Esophagus mucosa (tissue), 1 donor: ENCODE measurements at regions not wholly inside any gene's neighbourhood (a gene's known extent, or its start where the extent isn't known, plus 50 kb on each side); places are given as distances from the start of the nearest gene placed in this dataset.

Experiments used
- ATAC-seq: fragments of 200-7000 bp; cut with Tn5 transposase; one replicate; pipeline ENCODE4 v1.9.1; 2020
- donor health status: DM: yes; HTN: yes; CAD: no.

DNA sequence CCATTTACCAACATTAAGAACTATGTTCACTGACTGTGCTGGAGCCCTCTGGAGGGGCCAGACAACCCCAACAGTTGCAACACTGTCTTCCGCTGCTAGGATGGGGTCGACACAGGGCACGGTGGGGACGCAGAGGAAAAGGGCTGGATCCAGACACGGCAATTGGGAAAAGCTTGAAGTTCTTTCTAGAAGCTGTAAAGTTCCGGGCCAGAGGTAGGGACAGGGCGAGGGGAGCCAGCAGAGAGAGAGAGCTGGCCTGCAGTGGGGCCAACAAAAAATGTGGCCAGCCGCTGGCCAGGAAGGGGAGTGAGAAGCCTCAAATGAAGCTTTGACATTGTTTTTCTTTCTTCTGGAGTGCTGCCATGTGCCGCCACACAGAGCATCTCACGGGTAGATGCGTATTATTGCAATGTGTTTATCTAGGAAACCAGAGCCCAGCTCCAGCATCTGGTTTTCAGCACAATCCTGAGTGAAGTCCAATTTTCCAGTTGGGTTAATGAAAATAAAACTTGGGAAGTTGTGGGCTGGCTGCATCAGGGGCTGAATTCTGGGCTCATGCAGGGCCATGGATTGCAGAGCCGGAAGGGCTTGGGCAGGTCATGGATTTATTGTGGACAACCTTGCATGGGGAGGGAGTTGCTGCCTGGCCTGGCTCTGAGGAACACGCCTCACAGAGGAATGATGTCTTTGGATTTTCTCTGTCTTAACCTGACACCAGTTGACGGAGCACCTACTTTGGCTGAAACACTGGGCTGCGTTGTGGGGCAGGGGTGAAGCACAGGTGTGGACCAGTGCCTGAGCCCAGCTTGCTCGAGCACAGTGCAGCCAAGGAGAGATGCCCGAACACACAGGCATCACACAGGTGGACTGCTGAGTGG is 67.6 kb upstream of the AMPD3 start:
- ATAC-seq = peak; percentile 58

DNA sequence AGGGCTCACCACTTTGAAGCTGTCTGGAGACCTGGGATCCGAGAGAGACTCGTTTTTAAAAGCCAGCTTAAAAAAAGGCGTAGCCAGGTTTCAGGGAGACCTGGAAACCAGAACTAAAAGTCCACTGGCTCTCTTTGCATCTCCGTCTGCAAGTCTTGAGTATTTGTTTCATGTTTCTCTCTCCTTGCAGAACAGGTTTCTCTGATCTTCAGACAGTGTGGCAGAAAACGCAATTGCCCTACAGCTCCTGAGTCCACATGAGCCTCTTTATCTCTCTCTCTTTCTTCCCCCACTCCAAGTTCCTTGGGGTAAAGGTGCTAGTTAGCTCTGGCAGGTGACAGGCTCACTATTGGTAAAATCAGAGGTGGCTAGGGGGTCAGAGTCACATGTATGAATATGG is 67.0 kb upstream of the AMPD3 start:
- ATAC-seq = peak; percentile 34

DNA sequence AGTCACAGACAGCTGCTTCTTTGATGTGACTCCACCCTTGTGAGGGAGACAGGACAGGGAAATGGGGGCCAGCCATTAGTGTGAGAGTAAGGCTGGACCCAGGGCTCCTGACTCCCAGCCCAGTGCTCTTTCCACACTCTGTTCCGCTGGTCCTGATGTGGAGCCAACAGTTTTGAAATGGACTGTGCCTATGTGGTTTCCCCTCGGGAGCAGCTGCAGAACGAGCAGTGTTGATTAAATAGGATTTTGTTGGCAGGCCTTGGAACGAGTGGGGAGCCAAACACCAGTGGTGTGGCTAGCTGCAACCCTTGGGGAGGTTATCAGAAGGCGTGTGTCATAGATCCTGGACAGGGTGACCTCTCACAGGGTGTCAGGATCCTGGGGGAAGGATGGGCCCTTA is 66.5 kb upstream of the AMPD3 start:
- ATAC-seq = no peak

DNA sequence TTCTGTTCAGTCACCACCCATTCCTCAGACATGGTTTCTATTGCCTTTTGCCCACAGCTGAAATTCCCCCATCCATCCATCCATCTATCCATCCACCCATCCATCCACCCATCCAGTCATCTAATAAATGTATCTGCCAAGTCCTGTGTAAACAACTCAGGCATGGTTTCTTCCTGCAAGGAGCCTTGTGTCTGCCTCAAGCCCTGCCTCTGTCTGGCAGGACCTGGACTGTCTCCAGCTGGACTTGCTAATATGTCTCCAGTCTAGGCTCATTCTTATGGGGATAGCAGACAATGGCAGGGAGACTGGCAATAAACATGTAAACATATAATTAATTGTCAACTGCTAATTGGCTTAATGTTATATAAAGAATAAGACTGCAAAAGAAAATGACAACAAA is 64.7 kb upstream of the AMPD3 start:
- ATAC-seq = no peak

DNA sequence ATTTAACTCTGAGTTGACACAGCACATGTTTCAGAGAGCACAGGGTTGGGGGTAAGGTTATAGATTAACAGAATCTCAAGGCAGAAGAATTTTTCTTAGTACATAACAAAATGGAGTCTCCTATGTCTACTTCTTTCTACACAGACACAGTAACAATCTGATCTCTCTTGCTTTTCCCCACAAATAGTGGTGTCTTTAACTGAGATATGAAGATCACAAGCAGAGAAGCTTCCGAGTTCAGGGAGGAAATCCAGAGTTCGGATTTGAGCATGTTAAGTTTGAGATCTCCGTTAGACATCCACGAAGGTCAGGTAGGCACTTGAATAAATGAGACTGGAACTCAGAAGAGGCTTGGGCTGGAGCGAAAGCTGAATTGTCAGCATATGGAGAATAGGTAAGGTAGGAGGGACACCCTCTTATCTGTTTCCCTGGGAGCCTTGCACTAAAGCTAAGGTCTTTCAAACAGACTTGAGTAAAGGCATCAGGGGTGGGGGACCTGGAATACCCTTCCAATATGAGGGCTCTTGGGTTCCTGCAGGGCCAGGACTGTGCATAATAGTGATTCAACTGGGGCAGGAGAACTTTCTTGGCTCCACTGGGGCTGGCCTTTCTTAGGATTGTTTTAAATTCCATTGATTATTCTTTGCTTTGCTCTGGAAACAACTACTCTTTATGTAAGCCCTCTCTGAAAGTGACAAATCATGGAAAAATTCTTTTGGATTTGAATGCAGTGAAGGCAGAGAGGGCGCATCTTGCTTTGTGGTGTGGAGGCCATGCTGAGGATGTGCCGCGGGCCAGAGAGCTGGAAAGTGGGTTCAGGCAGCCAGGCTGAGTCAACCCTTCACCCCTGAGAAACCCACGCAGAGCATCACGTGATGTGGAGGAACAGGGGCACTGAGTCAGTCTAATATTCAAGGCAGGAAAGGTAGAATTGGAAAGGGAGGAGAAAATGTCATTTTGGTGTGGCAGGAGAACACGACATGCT is 62.7 kb upstream of the AMPD3 start:
- ATAC-seq = no peak

DNA sequence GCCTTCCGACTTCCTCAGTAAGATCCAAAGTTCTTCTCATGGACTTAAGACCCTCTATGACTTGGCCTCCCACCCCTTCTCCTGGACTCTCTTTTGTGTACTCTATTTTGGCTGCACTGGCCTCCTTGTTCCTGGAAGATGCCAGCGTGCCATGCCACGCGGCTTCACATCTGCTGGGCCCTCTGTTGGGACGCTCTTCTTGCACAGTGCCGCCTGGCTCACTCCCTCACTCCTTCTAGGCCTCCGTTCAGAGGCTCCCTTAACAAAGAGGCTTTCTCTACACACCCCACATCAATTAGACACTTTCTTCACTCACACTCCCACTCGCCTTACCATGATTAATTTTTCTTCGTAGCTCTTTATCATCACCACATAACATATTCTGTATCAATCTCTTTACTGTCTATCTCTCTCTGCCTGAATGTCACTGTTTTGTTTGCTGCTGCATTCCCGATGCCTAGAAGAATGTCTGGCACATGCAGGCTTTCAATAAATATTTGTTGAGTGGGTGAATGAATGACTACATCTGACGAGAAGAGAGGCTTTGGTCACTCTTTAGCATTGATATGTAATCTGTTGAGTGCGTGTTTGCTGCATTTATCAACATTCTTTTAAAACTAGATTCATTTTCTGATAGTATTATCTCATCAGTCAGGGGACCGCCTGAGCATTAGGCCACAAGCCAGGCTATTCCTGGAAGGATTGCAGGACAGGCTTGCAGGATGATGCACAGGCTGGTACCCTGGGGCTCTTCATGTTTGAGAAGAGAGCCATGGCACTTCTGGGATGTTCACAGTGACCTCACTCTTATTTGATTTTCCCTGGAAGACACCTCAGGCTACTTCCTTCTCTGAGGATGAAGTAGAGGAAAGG is 60.6 kb upstream of the AMPD3 start:
- no peak for ATAC-seq

DNA sequence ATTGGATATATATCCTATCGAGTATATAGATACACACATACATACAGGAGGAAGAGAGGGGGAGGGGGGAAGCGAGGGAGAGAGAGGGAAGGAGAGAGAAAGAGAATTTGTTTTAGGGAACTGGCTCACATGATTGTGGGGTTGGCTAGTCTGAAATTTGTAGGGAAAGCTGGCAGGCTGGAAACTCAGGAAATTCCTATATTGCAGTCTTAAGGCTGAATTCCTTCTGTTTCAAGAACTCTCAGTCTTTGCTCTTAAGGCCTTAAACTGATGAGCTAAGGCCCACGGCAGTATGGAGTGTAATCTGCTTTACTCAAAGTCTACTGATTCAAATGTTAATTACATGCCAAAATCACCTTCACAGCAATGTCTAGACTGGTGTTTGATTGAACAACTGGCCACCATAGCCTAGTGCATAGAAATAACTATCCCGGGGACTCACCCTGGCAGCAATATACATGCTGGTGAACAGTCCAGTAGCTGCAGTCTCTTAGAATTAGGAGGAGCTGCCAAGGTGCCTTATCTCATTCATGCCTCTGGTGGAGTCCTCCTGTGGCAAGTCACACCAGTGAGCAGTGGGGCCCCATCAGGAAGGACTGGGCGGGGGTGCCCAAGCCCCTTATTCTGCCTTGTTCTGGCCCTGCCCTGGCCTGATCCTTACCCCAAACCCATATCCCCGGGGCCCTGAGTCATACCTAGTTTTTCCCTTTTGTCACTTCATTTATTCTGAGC is 59.7 kb upstream of the AMPD3 start:
- no peak for ATAC-seq

DNA sequence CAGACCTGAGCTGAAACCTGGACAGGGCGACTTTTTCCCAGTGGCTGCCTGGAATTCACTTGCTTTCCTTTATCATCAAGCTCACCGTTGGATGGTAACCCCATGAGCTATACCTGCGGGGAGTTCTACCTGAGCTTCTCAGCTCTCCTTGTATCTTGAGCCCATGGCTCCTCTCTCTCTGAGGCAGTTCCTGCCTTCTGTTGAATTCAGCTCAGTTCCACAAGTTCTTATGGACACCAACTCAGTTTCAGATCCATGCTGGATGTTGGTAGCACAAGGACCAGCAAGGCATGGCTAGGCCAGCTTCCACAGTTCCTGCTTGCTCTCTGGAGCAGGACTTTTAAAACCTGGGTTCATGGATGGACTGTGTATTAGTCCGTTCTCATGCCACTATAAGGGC is 58.3 kb upstream of the AMPD3 start:
- ATAC-seq = no peak

DNA sequence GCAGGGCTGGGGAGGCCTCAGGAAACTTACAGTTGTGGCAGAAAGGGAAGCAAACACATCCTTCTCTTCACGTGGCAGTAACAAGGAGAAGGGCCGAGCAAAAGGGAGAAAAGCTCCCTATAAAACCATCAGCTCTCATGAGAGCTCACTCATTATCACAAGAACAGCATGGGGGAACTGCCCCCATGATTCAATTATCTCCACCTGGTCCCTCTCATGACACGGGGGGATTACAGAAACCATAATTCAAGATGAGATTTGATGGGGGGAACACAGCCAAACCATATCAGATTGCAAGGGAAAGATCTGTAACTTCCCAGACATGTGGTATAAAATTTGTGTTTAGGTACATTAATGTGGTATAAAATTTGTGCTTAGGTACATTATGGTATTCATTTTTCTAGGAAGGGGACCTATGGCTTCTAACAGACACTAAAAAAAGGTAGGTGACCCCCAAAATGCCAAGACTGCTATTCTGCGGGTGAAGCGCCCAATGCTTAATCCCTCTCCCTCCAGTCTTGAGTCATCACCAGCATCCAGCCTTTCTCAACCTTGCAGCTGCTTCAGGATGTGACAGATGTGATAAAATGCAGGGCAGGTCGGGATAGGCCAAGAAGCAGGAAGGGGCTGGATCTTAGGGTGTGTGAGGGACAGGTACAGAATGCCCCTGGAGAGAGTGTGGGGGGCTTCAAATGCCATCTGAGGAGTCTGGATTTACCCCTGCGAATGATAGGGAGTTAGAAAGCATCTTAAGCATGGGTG is 57.7 kb upstream of the AMPD3 start:
- ATAC-seq = peak; percentile 39

DNA sequence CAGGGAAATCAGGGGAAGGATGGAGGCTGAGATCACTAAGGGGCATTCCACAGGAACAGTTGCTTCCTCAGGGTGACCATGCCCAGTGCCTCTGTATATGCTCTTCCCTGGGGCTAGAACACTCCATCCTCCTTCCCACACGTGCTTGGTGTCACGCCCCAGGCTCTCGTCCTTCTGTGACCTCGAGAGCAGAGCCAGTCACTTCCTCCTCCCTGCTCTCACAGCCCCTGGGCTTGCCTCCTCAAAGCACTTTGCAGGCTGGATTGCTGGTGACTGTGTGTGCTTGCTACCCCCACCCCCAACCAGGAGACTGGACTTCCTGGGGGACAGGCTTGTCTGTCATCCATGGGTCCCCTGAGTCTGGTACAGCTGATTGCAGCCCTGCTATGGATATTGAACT is 56.5 kb upstream of the AMPD3 start:
- peak; percentile 53 for ATAC-seq

DNA sequence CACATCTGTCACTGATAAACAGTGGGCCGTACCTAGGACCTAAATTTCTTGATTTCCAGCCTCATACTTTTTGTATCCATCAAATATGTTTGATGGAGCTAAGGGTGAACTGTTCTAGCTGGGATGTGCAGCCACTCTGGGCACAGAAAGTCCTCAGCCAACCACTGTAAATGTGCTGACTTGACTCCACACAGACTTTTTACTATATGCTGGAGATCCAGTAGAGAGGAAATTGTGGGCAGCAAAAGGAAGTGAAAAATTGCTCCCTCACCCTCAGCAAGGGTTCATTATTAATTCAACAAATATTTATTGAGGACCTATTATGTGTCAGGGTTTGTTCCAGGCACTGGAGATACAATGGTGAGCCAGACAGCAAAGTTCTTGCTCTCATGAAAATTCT is 54.2 kb upstream of the AMPD3 start:
- no peak for ATAC-seq

DNA sequence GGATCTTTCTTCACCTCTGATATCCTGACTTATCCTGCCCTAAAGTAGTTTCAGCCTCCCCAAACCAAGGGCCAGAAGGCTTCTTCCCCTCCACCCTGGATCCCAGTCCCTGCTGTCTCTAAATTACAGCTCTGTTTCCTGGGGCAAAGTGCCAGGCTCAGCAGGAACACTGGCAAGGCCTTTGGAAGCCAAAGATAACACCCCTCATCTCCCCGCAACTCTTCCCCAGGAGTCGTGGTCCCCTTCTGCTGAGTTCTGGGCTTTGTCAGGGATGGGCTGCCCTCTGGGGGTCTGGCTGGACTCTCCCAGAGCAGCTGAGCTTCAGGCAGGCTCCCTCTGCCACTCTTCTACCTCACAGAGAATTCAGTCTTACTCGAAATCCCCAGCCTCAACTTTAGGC is 53.8 kb upstream of the AMPD3 start:
- ATAC-seq = no peak

DNA sequence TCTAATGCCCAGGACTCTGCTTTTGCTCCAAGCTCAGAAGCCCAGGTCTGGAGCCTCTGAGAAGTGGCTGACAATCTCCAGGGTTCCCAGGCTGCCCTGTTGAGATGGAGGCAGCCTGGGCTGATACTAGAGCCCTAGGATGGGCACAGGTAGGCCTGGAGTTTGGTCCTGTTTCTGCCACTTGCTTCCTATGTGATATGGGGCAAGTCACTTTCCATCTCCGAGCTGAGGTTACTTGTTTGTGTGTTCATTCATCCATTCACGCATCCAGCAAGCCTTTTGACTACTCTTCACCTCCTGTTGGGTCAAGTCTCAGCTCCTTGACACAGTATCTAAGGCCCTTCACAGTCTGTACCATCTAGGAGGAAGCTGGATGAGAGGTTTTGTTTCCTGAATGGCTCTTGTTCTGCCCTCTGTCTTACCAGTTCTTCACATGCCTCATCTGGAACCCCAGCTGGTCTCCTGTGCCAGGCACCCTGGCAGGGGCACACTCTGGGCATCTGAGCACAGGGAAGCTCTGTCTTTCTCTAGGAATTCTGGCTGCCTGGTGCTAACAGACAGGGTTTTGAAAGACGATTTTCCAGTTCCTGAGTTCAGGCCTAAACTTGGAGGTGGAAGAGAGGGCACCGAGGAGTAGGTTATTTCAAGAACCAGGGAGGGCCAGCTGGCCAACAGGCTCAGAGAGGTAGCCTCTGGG is 53.2 kb upstream of the AMPD3 start:
- ATAC-seq = no peak
